Stimulated activated CD8-positive, alpha-beta memory T cell treated with anti-CD3 and anti-CD28 coated beads, Interleukin-15, amount 100 ng/mL, for 24 hours (primary cell): ENCODE measurements at regions not wholly inside any gene's neighbourhood (a gene's known extent, or its start where the extent isn't known, plus 50 kb on each side); places are given as distances from the start of the nearest gene placed in this dataset.
"Not testable (repeated sequence)": the region's sequence is repeated elsewhere in the genome, so short reads cannot be mapped to it uniquely, and the experiment has no call there.

Experiments
- DNase-seq: peaks from one replicate; pipeline ENCODE4 v3.0.0-alpha.2; 2020; ENCODE audit warnings: low read depth

GRCh38 chr6:147974376-147974775 is 368.3 kb upstream of the SASH1 start:
- DNase-seq: no peak

- no peak for DNase-seq
Observed at GRCh38 chr6:147977851-147978465, 364.7 kb upstream of the SASH1 start.

- DNase-seq: no peak
Observed at GRCh38 chr6:147979966-147980365, 362.7 kb upstream of the SASH1 start.

GRCh38 chr6:147983581-147984366 is 358.9 kb upstream of the SASH1 start:
- DNase-seq: no peak

GRCh38 chr6:147986846-147987245 is 355.8 kb upstream of the SASH1 start:
- DNase-seq: no peak

- DNase-seq: no peak
Observed at GRCh38 chr6:147990159-147990558, 352.5 kb upstream of the SASH1 start.

- no peak for DNase-seq
Observed at GRCh38 chr6:147991961-147992360, 350.7 kb upstream of the SASH1 start.

GRCh38 chr6:147999001-147999540 is 343.6 kb upstream of the SASH1 start:
- DNase-seq: no peak

- no peak for DNase-seq
Observed at GRCh38 chr6:148001844-148002642, 340.6 kb upstream of the SASH1 start.

GRCh38 chr6:148004651-148005050 is 338.0 kb upstream of the SASH1 start:
- no peak for DNase-seq

GRCh38 chr6:148005806-148006205 is 336.8 kb upstream of the SASH1 start:
- DNase-seq: no peak

GRCh38 chr6:148010516-148010915 is 332.1 kb upstream of the SASH1 start:
- not testable (repeated sequence) for DNase-seq

GRCh38 chr6:148016013-148016412 is 326.6 kb upstream of the SASH1 start:
- DNase-seq: no peak

- no peak for DNase-seq
Observed at GRCh38 chr6:148021165-148021564, 321.5 kb upstream of the SASH1 start.

GRCh38 chr6:148021699-148022098 is 320.9 kb upstream of the SASH1 start:
- DNase-seq: no peak

GRCh38 chr6:148022279-148022678 is 320.4 kb upstream of the SASH1 start:
- DNase-seq: not testable (repeated sequence)

GRCh38 chr6:148027201-148027600 is 315.4 kb upstream of the SASH1 start:
- no peak for DNase-seq

- no peak for DNase-seq
Observed at GRCh38 chr6:148035806-148036390, 306.7 kb upstream of the SASH1 start.

GRCh38 chr6:148037496-148037895 is 305.1 kb upstream of the SASH1 start:
- DNase-seq: no peak

GRCh38 chr6:148041546-148041945 is 301.1 kb upstream of the SASH1 start:
- DNase-seq: no peak

- no peak for DNase-seq
Observed at GRCh38 chr6:148042536-148042935, 300.1 kb upstream of the SASH1 start.

- no peak for DNase-seq
Observed at GRCh38 chr6:148044261-148044751, 298.3 kb upstream of the SASH1 start.
